GM12878 (cell line): ENCODE measurements at regions not wholly inside any gene's neighbourhood (a gene's known extent, or its start where the extent isn't known, plus 50 kb on each side); places are given as distances from the start of the nearest gene placed in this dataset.
"Not testable (repeated sequence)": the region's sequence is repeated elsewhere in the genome, so short reads cannot be mapped to it uniquely, and the experiment has no call there.

Experiments
- ATAC-seq: fragments of 200-7000 bp; cut with Tn5 transposase; 3 replicates; pipeline ENCODE4 v1.9.1; 2020; ENCODE audit warnings: mild to moderate bottlenecking, moderate library complexity
- BruUV-seq: library from RNA; stranded (reverse); fragments of 400-500 nt; replicated peaks from 2 replicates; lab custom pipeline; 2021; lab: Mats Ljungman, UMichigan
- CTCF ChIA-PET: fragments of 300-600 bp; sonication (Branson Sonifier 250); formaldehyde crosslinking; extraction: SDS; loops from one replicate; lab custom pipeline; 2021; ENCODE audit warnings: inconsistent platforms; lab: Yijun Ruan, JAX
- POLR2A ChIA-PET: fragments of 350-600 bp; formaldehyde crosslinking; extraction: SDS; loops from one replicate; lab custom pipeline; 2021; ENCODE audit warnings: inconsistent platforms; lab: Charles Lee
- RAD21 ChIA-PET: fragments of 300-600 bp; sonication (Branson Sonifier 250); formaldehyde crosslinking; loops from one replicate; lab custom pipeline; 2023; ENCODE audit warnings: antibody characterized with exemption; ENCODE audit not compliant: unreplicated experiment; lab: Charles Lee
- SMC1A ChIA-PET: fragments of 300-600 bp; sonication (Branson Sonifier 250); formaldehyde crosslinking; loops from one replicate; lab custom pipeline; 2023; ENCODE audit not compliant: unreplicated experiment, uncharacterized antibody; lab: Charles Lee
- DNase-seq: peaks from one replicate; pipeline ENCODE4 v3.0.0-alpha.2; 2011; ENCODE audit warnings: low read depth, low spot score
- FAIRE-seq: peaks from 3 replicates; lab custom pipeline; 2011; peaks lifted over from hg19 to GRCh38; lab: Jason Lieb, UNC
- H2AFZ ChIP-seq: 2 replicates; pipeline ENCODE4 v1.6.0; 2011; ENCODE audit warnings: low read depth, low read length, control low read depth; ENCODE audit not compliant: control insufficient read depth
- H3K27ac ChIP-seq: 2 replicates; pipeline ENCODE4 v1.5.1; 2011; ENCODE audit warnings: control low read depth; ENCODE audit not compliant: control insufficient read depth, insufficient read depth
- H3K27me3 ChIP-seq, 2 experiments: replicated peaks in 1 of 2; 2 replicates each; pipeline versions ENCODE4 v1.6.0 to v1.6.1; 2011; ENCODE audit warnings: low read length in 1 of 2; ENCODE audit not compliant: control insufficient read depth in 2 of 2, insufficient read depth in 2 of 2
- H3K36me3 ChIP-seq, 2 experiments: 2 replicates each; pipeline ENCODE4 v1.5.1; 2011; ENCODE audit warnings: low read length in 1 of 2; ENCODE audit not compliant: control insufficient read depth in 2 of 2, insufficient read depth in 2 of 2
- H3K4me1 ChIP-seq: 2 replicates; pipeline ENCODE4 v1.6.1; 2011; ENCODE audit warnings: mild to moderate bottlenecking, low read length, moderate library complexity, mixed read lengths; ENCODE audit not compliant: control insufficient read depth, insufficient read depth
- H3K4me2 ChIP-seq: 2 replicates; pipeline ENCODE4 v1.6.0; 2011; ENCODE audit warnings: control low read depth; ENCODE audit not compliant: control insufficient read depth, insufficient read depth
- H3K4me3 ChIP-seq: fragments of 200-600 bp; sonication (generic); 2 replicates; pipeline ENCODE4 v1.5.1; 2016
- H3K79me2 ChIP-seq: 2 replicates; pipeline ENCODE4 v1.6.0; 2011; ENCODE audit warnings: low read length; ENCODE audit not compliant: control insufficient read depth, insufficient read depth
- H3K9ac ChIP-seq: 2 replicates; pipeline ENCODE4 v1.8.0; 2011; ENCODE audit warnings: low read length, control low read depth, mixed read lengths; ENCODE audit not compliant: control insufficient read depth, insufficient read depth
- H3K9me3 ChIP-seq: replicated peaks from 3 replicates; pipeline ENCODE4 v1.5.1; 2011; ENCODE audit warnings: mild to moderate bottlenecking, low read length; ENCODE audit not compliant: control insufficient read depth, insufficient read depth
- H4K20me1 ChIP-seq: 2 replicates; pipeline ENCODE4 v1.6.0; 2011; ENCODE audit not compliant: control insufficient read depth, insufficient read depth
- CBX5 ChIP-seq: sonication (generic); IDR thresholded peaks from 2 replicates; pipeline ENCODE4 v1.6.1; 2016; ENCODE audit warnings: low read depth, moderate library complexity, mild to moderate bottlenecking, inconsistent platforms
- EP300 ChIP-seq, 2 experiments: fragments of 150-350 bp in 1 of 2; IDR thresholded peaks; 2 replicates each; pipeline ENCODE4 v1.6.1; 2011 to 2012; ENCODE audit warnings: low read depth in 2 of 2, low read length in 2 of 2, borderline replicate concordance in 1 of 2, improper control_type of control experiment in 1 of 2, inconsistent platforms in 1 of 2; ENCODE audit not compliant: control insufficient read depth in 1 of 2
- IRF4 ChIP-seq: IDR thresholded peaks from 2 replicates; pipeline ENCODE4 v1.6.1; 2011; ENCODE audit warnings: low read depth, low read length
- RAD21 ChIP-seq: IDR thresholded peaks from 2 replicates; pipeline ENCODE4 v1.6.1; 2011; ENCODE audit warnings: mild to moderate bottlenecking, low read depth, low read length, moderate library complexity; ENCODE audit not compliant: insufficient read depth
- RAD51 ChIP-seq: fragments of 450-650 bp; IDR thresholded peaks from 2 replicates; pipeline ENCODE4 v1.6.1; 2016; ENCODE audit warnings: moderate library complexity, mild to moderate bottlenecking, inconsistent platforms
- WGBS: methylation state at CpG from one replicate; pipeline ENCODE4 v1.1.6; 2016; ENCODE audit warnings: low lambda C conversion rate; ENCODE audit not compliant: insufficient replicate concordance, insufficient coverage; ENCODE audit errors: missing lambda C conversion rate; 5-methylcytosine and 5-hydroxymethylcytosine counted together
- in situ Hi-C: fragments of 300-500 bp; cut with MboI; formaldehyde crosslinking; loops from 9 replicates; pipeline ENCODE4 v1.14.3; 2018; ENCODE audit warnings: mixed read lengths
- intact Hi-C: fragments of 100-400 bp; cut with micrococcal nuclease; formaldehyde crosslinking; loops from one replicate; pipeline ENCODE4 v1.14.2; 2022; ENCODE audit not compliant: unreplicated experiment
- TF ChIP-seq, protein P1 (sequence below), 3 experiments: IDR thresholded peaks in 2 of 3; conservative IDR thresholded peaks in 1 of 3; 2 replicates each; pipeline ENCODE4 v1.5.1; 2011; ENCODE audit warnings: low read depth in 3 of 3, low read length in 3 of 3, mild to moderate bottlenecking in 3 of 3, control low read depth in 2 of 3, moderate library complexity in 2 of 3, inconsistent platforms in 1 of 3, mixed read lengths in 1 of 3; ENCODE audit not compliant: control insufficient read depth in 2 of 3, insufficient read depth in 1 of 3; ENCODE audit errors: extremely low read depth in 1 of 3

DNA sequence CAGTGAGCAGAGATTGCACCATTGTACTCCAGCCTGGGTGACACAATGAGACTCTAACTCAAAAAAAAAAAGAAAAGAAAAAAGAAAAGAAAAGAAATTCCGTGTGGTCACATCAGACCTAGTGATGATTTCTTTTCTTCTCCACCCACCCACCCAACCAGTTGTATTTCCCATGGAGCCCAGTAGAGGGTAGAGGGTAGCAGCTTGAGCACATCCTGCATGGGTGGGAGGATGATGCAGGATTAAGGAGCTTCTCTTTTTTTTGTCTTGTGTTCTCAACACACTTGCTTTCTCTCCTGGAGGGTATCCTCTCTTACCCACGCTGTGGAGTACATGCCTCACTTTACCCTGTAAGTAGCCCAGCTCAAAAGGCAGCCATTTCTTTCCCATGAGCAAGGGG lies 118.6 kb upstream of the CARD11 start:
- H3K27me3 ChIP-seq: no peaks in the 10 kb centered on the region
- H3K4me3 ChIP-seq: no peak overlapping the region
- intact Hi-C loops (no loop called here), in situ Hi-C loops (no loop called here)
- DNase-seq (no peak), ATAC-seq (no peak), FAIRE-seq (no peak)
- H3K79me2 ChIP-seq: no peaks in the 10 kb centered on the region
- no peak overlapping the region for H2AFZ ChIP-seq
- no peaks in the 10 kb centered on the region for H3K9me3 ChIP-seq
- no peaks in the 10 kb centered on the region for H3K4me1 ChIP-seq
- no TSS peak for BruUV-seq
- 0% methylated on average over 2 of the region's 2 CpGs for WGBS
- ChIA-PET RAD21 (interaction anchor here (1.0 kb wide), 1 partner anchor 299 kb away, joined by 3 read pairs; no protein-coding TSS in a partner anchor), CTCF (interaction anchor here (0.6 kb wide), 1 partner anchor 199 kb away, joined by 3 read pairs; no protein-coding TSS in a partner anchor), SMC1A (no interaction called here), POLR2A (no interaction called here)
- no peaks in the 10 kb centered on the region for H3K36me3 ChIP-seq
- H3K27ac ChIP-seq: no peak overlapping the region
- TF ChIP-seq IRF4 (no peak), RAD51 (no peak), EP300 (IDR thresholded peaks at IDR 0.05; ENCODE audit: borderline replicate concordance in 1 of 2, control insufficient read depth in 1 of 2, low read depth in 2 of 2, low read length in 2 of 2) (no peak), CBX5 (no peak), RAD21 (peak; percentile 20; the same call in 1 of the 2 replicates)
- TF ChIP-seq, protein P1, sequence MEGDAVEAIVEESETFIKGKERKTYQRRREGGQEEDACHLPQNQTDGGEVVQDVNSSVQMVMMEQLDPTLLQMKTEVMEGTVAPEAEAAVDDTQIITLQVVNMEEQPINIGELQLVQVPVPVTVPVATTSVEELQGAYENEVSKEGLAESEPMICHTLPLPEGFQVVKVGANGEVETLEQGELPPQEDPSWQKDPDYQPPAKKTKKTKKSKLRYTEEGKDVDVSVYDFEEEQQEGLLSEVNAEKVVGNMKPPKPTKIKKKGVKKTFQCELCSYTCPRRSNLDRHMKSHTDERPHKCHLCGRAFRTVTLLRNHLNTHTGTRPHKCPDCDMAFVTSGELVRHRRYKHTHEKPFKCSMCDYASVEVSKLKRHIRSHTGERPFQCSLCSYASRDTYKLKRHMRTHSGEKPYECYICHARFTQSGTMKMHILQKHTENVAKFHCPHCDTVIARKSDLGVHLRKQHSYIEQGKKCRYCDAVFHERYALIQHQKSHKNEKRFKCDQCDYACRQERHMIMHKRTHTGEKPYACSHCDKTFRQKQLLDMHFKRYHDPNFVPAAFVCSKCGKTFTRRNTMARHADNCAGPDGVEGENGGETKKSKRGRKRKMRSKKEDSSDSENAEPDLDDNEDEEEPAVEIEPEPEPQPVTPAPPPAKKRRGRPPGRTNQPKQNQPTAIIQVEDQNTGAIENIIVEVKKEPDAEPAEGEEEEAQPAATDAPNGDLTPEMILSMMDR (IDR thresholded peaks at IDR 0.05 in 2 of 3, conservative IDR thresholded peaks at IDR 0.05 in 1 of 3; ENCODE audit: control insufficient read depth in 2 of 3, extremely low read depth in 1 of 3, insufficient read depth in 1 of 3, low read depth in 3 of 3, low read length in 3 of 3): peak in 1 of 3 experiments; percentile 13; a peak in 1 of 6 replicates
- H4K20me1 ChIP-seq: no peaks in the 10 kb centered on the region
- no peak overlapping the region for H3K4me2 ChIP-seq
- H3K9ac ChIP-seq: no peak overlapping the region

DNA sequence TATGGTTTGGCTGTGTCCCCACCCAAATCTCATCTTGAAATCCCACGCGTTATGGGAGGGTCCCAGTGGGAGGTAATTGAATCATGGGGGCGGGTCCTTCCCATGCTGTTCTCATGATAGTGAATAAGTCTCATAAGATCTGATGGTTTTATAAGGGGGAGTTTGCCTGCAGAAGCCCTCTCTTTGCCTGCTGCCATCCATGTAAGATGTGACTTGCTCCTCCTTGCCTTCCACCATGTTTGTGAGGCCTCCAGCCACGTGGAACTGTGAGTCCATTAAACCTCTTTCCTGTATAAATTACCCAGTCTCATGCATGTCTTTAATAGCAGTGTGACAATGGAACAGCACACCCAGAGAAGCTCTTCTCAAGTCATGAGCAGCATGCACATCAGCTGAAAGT lies 119.1 kb upstream of the CARD11 start:
- BruUV-seq, H4K20me1 ChIP-seq, H3K36me3 ChIP-seq, ATAC-seq, H3K79me2 ChIP-seq, H3K4me3 ChIP-seq, DNase-seq, H3K4me2 ChIP-seq, H3K9ac ChIP-seq, H3K9me3 ChIP-seq, RAD21 ChIA-PET, POLR2A ChIA-PET, intact Hi-C loops, H3K27me3 ChIP-seq, FAIRE-seq, H3K27ac ChIP-seq, in situ Hi-C loops, SMC1A ChIA-PET, H3K4me1 ChIP-seq, H2AFZ ChIP-seq: not testable (repeated sequence)
- CTCF ChIA-PET: interaction anchor here (0.6 kb wide), 1 partner anchor 200 kb away, joined by 3 read pairs; no protein-coding TSS in a partner anchor
- WGBS: 58% methylated on average over 4 of the region's 4 CpGs
